ENCODE measurements at regions not wholly inside any gene's neighbourhood (a gene's known extent, or its start where the extent isn't known, plus 50 kb on each side); places are given as distances from the start of the nearest gene placed in this dataset.

GRCh38 chr4:124970011-124970410 lies 257.5 kb upstream of the ANKRD50 start:
- TF ChIP-seq, protein P1, sequence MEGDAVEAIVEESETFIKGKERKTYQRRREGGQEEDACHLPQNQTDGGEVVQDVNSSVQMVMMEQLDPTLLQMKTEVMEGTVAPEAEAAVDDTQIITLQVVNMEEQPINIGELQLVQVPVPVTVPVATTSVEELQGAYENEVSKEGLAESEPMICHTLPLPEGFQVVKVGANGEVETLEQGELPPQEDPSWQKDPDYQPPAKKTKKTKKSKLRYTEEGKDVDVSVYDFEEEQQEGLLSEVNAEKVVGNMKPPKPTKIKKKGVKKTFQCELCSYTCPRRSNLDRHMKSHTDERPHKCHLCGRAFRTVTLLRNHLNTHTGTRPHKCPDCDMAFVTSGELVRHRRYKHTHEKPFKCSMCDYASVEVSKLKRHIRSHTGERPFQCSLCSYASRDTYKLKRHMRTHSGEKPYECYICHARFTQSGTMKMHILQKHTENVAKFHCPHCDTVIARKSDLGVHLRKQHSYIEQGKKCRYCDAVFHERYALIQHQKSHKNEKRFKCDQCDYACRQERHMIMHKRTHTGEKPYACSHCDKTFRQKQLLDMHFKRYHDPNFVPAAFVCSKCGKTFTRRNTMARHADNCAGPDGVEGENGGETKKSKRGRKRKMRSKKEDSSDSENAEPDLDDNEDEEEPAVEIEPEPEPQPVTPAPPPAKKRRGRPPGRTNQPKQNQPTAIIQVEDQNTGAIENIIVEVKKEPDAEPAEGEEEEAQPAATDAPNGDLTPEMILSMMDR (IDR thresholded peaks at IDR 0.05), result no peak
- TF ChIP-seq POLR2A (IDR thresholded peaks at IDR 0.05), result no peak

Data from esophagus squamous epithelium (tissue), 4 donors.